A549 (cell line): ENCODE measurements at regions not wholly inside any gene's neighbourhood (a gene's known extent, or its start where the extent isn't known, plus 50 kb on each side); places are given as distances from the start of the nearest gene placed in this dataset.

Source experiments
- ATAC-seq, 2 experiments: fragments of 200-7000 bp in 1 of 2; fragments of >200 bp in 1 of 2; cut with Nextera tagmentation in 1 of 2; cut with Tn5 transposase in 1 of 2; 3 replicates each; pipeline versions ENCODE4 v1.8.0 to v1.9.1; 2018 to 2020; ENCODE audit warnings: mild to moderate bottlenecking in 1 of 2, moderate library complexity in 1 of 2
- CTCF ChIA-PET: fragments of 300-600 bp; sonication (Branson Sonifier 250); formaldehyde crosslinking; extraction: SDS; loops from one replicate; lab custom pipeline; 2021; ENCODE audit warnings: antibody characterized with exemption, inconsistent platforms; lab: Yijun Ruan, JAX
- POLR2A ChIA-PET: fragments of 350-600 bp; formaldehyde crosslinking; extraction: SDS; loops from one replicate; lab custom pipeline; 2021; ENCODE audit warnings: antibody characterized with exemption, inconsistent platforms; lab: Yijun Ruan, JAX
- DNase-seq, 2 experiments: peaks; one replicate each; pipeline versions ENCODE4 v3.0.0 to v3.0.0-alpha.2; 2011 to 2016; ENCODE audit warnings: low read depth in 1 of 2, low spot score in 1 of 2
- FAIRE-seq: peaks from 2 replicates; lab custom pipeline; 2011; peaks lifted over from hg19 to GRCh38; lab: Jason Lieb, UNC
- H3K27ac ChIP-seq, 2 experiments: fragments of >200 bp; sonication (Bioruptor Twin); formaldehyde crosslinking; 3 replicates each; pipeline ENCODE4 v1.5.1; 2016 to 2017
- H3K4me1 ChIP-seq: fragments of >200 bp; sonication (Bioruptor Twin); formaldehyde crosslinking; 3 replicates; pipeline ENCODE4 v1.6.1; 2016
- H3K4me2 ChIP-seq: fragments of >200 bp; sonication (Bioruptor Twin); formaldehyde crosslinking; 3 replicates; pipeline ENCODE4 v1.6.1; 2016
- H3K4me3 ChIP-seq: fragments of >200 bp; sonication (Bioruptor Twin); formaldehyde crosslinking; 3 replicates; pipeline ENCODE4 v1.5.1; 2016
- H3K9me3 ChIP-seq: fragments of >200 bp; sonication (Bioruptor Twin); formaldehyde crosslinking; 3 replicates; pipeline ENCODE4 v1.6.1; 2016
- ATOH8 ChIP-seq: fragments of 250-450 bp; sonication (Bioruptor Pico); IDR thresholded peaks from 2 replicates; pipeline ENCODE4 v1.5.0; 2020; ENCODE audit warnings: low read depth, mild to moderate bottlenecking, moderate library complexity
- CBX2 ChIP-seq: fragments of 200-600 bp; sonication (generic); IDR thresholded peaks from 2 replicates; pipeline ENCODE4 v1.6.1; 2016; ENCODE audit warnings: low read depth, mild to moderate bottlenecking, borderline replicate concordance
- CBX8 ChIP-seq: fragments of 200-600 bp; sonication (generic); IDR thresholded peaks from 2 replicates; pipeline ENCODE4 v1.6.1; 2016
- CEBPB ChIP-seq, 2 experiments: fragments of >200 bp in 1 of 2; sonication (Bioruptor Twin) in 1 of 2; formaldehyde crosslinking in 1 of 2; IDR thresholded peaks; 2 replicates each; pipeline ENCODE4 v1.6.1; 2012 to 2016
- CHD2 ChIP-seq: fragments of 150-350 bp; IDR thresholded peaks from 2 replicates; pipeline ENCODE4 v1.6.1; 2014; ENCODE audit warnings: low read length; ENCODE audit not compliant: partially characterized antibody
- EHF ChIP-seq: fragments of 250-450 bp; sonication (Bioruptor Pico); IDR thresholded peaks from 2 replicates; pipeline ENCODE4 v1.5.0; 2020; ENCODE audit warnings: mild to moderate bottlenecking
- EHMT2 ChIP-seq: fragments of 200-600 bp; sonication (generic); IDR thresholded peaks from 2 replicates; pipeline ENCODE4 v1.6.1; 2016; ENCODE audit warnings: antibody characterized with exemption, low read depth, mild to moderate bottlenecking, moderate library complexity
- FOSL2 ChIP-seq, 2 experiments: fragments of 450-650 bp in 1 of 2; fragments of >200 bp in 1 of 2; sonication (Bioruptor Twin) in 1 of 2; formaldehyde crosslinking; IDR thresholded peaks; 2 replicates each; pipeline versions ENCODE4 v1.5.0 to v1.6.1; 2016 to 2020; ENCODE audit warnings: mild to moderate bottlenecking in 1 of 2, moderate library complexity in 1 of 2
- GATA3 ChIP-seq: IDR thresholded peaks from 2 replicates; pipeline ENCODE4 v1.6.1; 2012; ENCODE audit warnings: borderline replicate concordance
- HOXA7 ChIP-seq: fragments of 250-450 bp; sonication (Bioruptor Pico); IDR thresholded peaks from 2 replicates; pipeline ENCODE4 v1.5.0; 2020; ENCODE audit warnings: mild to moderate bottlenecking, moderate library complexity
- MAZ ChIP-seq: fragments of 150-350 bp; IDR thresholded peaks from 2 replicates; pipeline ENCODE4 v1.6.1; 2014; ENCODE audit warnings: antibody characterized with exemption, low read depth, low read length, borderline replicate concordance
- NFE2L2 ChIP-seq: fragments of 150-350 bp; conservative IDR thresholded peaks from 2 replicates; pipeline ENCODE4 v1.6.1; 2014; ENCODE audit warnings: low read length
- POLR2A ChIP-seq: IDR thresholded peaks from 2 replicates; pipeline ENCODE4 v1.6.1; 2012; ENCODE audit warnings: mild to moderate bottlenecking, low read length
- RAD21 ChIP-seq, 2 experiments: fragments of >200 bp in 1 of 2; sonication (Bioruptor Twin) in 1 of 2; formaldehyde crosslinking in 1 of 2; IDR thresholded peaks in 1 of 2; conservative IDR thresholded peaks in 1 of 2; 2 replicates in 1 of 2; 3 replicates in 1 of 2; pipeline ENCODE4 v1.6.1; 2012 to 2018; ENCODE audit warnings: inconsistent platforms in 1 of 2
- REST ChIP-seq: fragments of 200-600 bp; sonication (generic); IDR thresholded peaks from 2 replicates; pipeline ENCODE4 v1.6.1; 2016; ENCODE audit warnings: antibody characterized with exemption, mild to moderate bottlenecking, moderate library complexity
- ZFP36 ChIP-seq: fragments of 450-650 bp; IDR thresholded peaks from 2 replicates; pipeline ENCODE4 v1.6.1; 2014; ENCODE audit warnings: borderline replicate concordance; ENCODE audit not compliant: partially characterized antibody
- WGBS: methylation state at CpG from one replicate; pipeline ENCODE4 v1.1.6; 2017; ENCODE audit errors: missing lambda C conversion rate; 5-methylcytosine and 5-hydroxymethylcytosine counted together

DNA sequence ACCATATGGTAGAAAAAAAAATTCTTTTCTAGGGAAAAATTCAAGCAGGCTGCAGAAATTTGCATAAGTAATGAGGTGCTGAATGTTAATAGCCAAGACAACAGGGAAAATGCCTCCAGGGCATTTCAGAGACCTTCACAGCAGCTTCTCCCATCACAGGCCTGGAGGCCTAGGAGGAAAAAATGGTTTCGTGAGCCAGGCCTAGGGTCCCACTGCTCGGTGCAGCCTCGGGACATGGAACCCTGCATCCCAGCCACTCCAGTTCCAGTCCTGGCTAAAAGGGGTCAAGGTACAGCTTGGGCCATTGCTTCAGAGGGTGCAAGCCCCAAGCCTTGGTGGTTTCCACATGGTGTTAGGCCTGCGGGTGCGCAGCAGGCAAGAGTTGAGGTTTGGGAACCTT lies 436.0 kb upstream of the SMC2 start:
- DNase-seq (no peak), ATAC-seq (no peak), FAIRE-seq (no peak)
- H3K27ac ChIP-seq = no peak overlapping the region
- H3K4me1 ChIP-seq = no peaks in the 10 kb centered on the region
- no peak overlapping the region for H3K4me3 ChIP-seq
- WGBS = 57% methylated on average over 4 of the region's 5 CpGs
- peak; percentile 94 for TF ChIP-seq ZFP36
- no peak for TF ChIP-seq CEBPB (IDR thresholded peaks at IDR 0.05)
- CTCF ChIA-PET = no interaction called here
- H3K9me3 ChIP-seq = peaks cover 16% of the 10 kb centered on the region
- POLR2A ChIA-PET = no interaction called here
- no peak overlapping the region for H3K4me2 ChIP-seq

GRCh38 chr9:103660830-103661229 lies 433.3 kb upstream of the SMC2 start:
- POLR2A ChIA-PET = no interaction called here
- H3K4me3 ChIP-seq = no peak overlapping the region
- WGBS = 72% methylated on average over 6 of the region's 6 CpGs
- FAIRE-seq (no peak), DNase-seq (no peak), ATAC-seq (no peak)
- H3K27ac ChIP-seq = no peak overlapping the region
- CTCF ChIA-PET = interaction anchor here (0.7 kb wide), 1 partner anchor 69 kb away, joined by 3 read pairs; no protein-coding TSS in a partner anchor
- H3K9me3 ChIP-seq = peaks cover 16% of the 10 kb centered on the region
- TF ChIP-seq ATOH8 (no peak), GATA3 (no peak), EHMT2 (no peak), MAZ (no peak), EHF (CRISPR knock-in tag) (no peak), CBX8 (no peak)
- H3K4me2 ChIP-seq = no peak overlapping the region
- H3K4me1 ChIP-seq = no peaks in the 10 kb centered on the region

DNA sequence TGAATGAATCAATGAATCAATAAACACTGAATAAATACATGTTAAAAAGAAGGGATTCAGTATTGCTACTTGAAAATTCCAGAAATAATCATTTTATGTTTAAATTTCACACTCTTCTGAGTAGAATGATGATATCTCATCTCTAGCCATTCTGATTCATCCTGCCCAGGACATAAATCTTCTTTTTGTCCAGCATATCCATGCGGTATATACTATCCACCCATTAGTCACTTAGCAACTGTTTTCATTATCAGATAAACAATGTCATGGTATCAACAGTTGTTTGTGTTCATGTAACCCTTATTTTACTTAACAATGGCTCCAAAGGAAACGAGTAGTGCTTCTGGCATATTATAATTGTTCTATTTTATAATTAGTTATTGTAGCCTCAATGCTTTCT lies 432.4 kb upstream of the SMC2 start:
- H3K27ac ChIP-seq = no peak overlapping the region
- TF ChIP-seq CEBPB (IDR thresholded peaks at IDR 0.05) = no peak
- no peak for TF ChIP-seq CHD2
- no peak for TF ChIP-seq FOSL2 (IDR thresholded peaks at IDR 0.05)
- no peak for TF ChIP-seq FOSL2 (CRISPR knock-in tag; IDR thresholded peaks at IDR 0.05)
- no peak for TF ChIP-seq NFE2L2
- TF ChIP-seq CBX2 = no peak
- DNase-seq (no peak), FAIRE-seq (no peak), ATAC-seq (no peak)
- POLR2A ChIA-PET = no interaction called here
- no peaks in the 10 kb centered on the region for H3K4me1 ChIP-seq
- peaks cover 16% of the 10 kb centered on the region for H3K9me3 ChIP-seq
- CTCF ChIA-PET = no interaction called here
- WGBS = 40% methylated on average over 2 of the region's 2 CpGs
- no peak overlapping the region for H3K4me3 ChIP-seq
- no peak overlapping the region for H3K4me2 ChIP-seq

- Histone ChIP-seq H3K4me2 (no peak overlapping the region), H3K27ac (no peak overlapping the region), H3K4me1 (no peaks in the 10 kb centered on the region), H3K4me3 (no peak overlapping the region), H3K9me3 (no peaks in the 10 kb centered on the region)
- no peak for FAIRE-seq
- WGBS = 80% methylated on average over 1 of the region's 1 CpG
- ATAC-seq = no peak
- POLR2A ChIA-PET = no interaction called here
- DNase-seq = no peak
- CTCF ChIA-PET = interaction anchor here (0.7 kb wide), 1 partner anchor 818 kb away, joined by 4 read pairs; no protein-coding TSS in a partner anchor
- TF ChIP-seq POLR2A (no peak), RAD21 (conservative IDR thresholded peaks at IDR 0.05 in 1 of 2, IDR thresholded peaks at IDR 0.05 in 1 of 2) (no peak), REST (no peak), HOXA7 (CRISPR knock-in tag) (no peak)
These were observed 424.8 kb upstream of the SMC2 start for GRCh38 chr9:103669296-103669695.
